Endothelial cell of umbilical vein (primary cell): ENCODE measurements at regions not wholly inside any gene's neighbourhood (a gene's known extent, or its start where the extent isn't known, plus 50 kb on each side); places are given as distances from the start of the nearest gene placed in this dataset.

Experiments
- CTCF ChIP-seq, 2 donors: IDR thresholded peaks; 1 replicate in 1 of 2; 2 replicates in 1 of 2; pipeline ENCODE4 v1.5.1; 2011; ENCODE audit warnings: low read length in 2 of 2, mild to moderate bottlenecking in 2 of 2, moderate library complexity in 2 of 2, control low read depth in 1 of 2, inconsistent platforms in 1 of 2, low read depth in 1 of 2; ENCODE audit not compliant: insufficient read depth in 1 of 2; ENCODE audit errors: extremely low read depth in 1 of 2
- EZH2 ChIP-seq: IDR thresholded peaks from 2 replicates; pipeline ENCODE4 v1.6.1; 2012; ENCODE audit warnings: borderline replicate concordance, low read depth, mild to moderate bottlenecking, moderate library complexity, low read length, inconsistent platforms; ENCODE audit not compliant: severe bottlenecking
- GATA2 ChIP-seq: IDR thresholded peaks from 2 replicates; pipeline ENCODE4 v1.7.0; 2011; ENCODE audit warnings: low read depth, mild to moderate bottlenecking, moderate library complexity, mixed read lengths, low read length; ENCODE audit not compliant: insufficient read length, insufficient read depth
- MAX ChIP-seq: IDR thresholded peaks from 2 replicates; pipeline ENCODE4 v1.6.1; 2011; ENCODE audit not compliant: insufficient read depth, insufficient read length
- POLR2A ChIP-seq: IDR thresholded peaks from 2 replicates; pipeline ENCODE4 v1.6.1; 2012; ENCODE audit warnings: low read depth, mild to moderate bottlenecking, control low read depth, low read length
- POLR2AphosphoS5 ChIP-seq: IDR thresholded peaks from 2 replicates; pipeline ENCODE4 v1.6.1; 2012; ENCODE audit warnings: low read depth, mild to moderate bottlenecking, control low read depth, low read length, moderate library complexity; ENCODE audit not compliant: insufficient read depth

GRCh38 chr15:46576646-46577395 lies 942.0 kb downstream of the SQOR start:
- TF ChIP-seq CTCF (IDR thresholded peaks at IDR 0.05; ENCODE audit: extremely low read depth in 1 of 2, insufficient read depth in 1 of 2, low read depth in 1 of 2, low read length in 2 of 2) (no peak), MAX (no peak), POLR2A (no peak), EZH2 (no peak), POLR2AphosphoS5 (no peak), GATA2 (no peak)
